ENCODE measurements at regions not wholly inside any gene's neighbourhood (a gene's known extent, or its start where the extent isn't known, plus 50 kb on each side); places are given as distances from the start of the nearest gene placed in this dataset.

DNA sequence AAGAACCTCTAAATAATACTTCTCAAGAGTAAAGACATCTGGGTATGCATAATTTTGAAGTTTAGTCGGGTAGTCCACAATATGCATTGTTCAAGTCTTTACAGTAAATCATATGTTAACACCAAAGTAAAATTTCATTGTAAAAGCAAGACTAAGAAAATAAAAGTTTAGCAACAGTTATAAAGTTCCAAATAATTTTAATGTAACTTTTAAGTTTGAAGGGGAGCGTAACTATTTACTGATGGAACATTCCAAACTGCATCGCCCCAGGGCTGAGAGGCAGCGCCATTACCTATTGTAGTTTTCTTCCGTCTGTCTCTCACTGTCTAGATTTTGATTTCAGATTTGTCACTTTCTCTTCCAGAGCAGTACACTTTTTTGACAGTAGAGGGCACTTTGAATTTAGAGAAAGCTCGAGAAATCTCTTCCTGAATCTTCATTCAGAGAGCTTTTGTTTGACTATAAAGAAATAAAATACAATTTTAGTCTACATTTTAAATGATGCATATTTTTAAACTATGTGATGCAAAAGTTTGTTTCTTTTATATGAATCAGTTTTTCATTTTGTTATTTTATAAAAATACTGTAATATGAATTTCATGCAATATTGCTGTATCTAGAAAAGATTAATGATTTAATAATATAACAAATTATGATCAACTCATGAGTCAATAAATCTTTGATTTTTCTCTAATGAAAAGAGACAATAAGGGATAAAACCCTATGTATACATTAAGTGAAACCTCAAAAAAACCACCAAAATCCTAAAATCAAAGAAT, 389.8 kb downstream of the FIGN start (continued):
- no peak for TF ChIP-seq PHF21A (IDR thresholded peaks at IDR 0.05; ENCODE audit: borderline replicate concordance, low read depth)

DNA sequence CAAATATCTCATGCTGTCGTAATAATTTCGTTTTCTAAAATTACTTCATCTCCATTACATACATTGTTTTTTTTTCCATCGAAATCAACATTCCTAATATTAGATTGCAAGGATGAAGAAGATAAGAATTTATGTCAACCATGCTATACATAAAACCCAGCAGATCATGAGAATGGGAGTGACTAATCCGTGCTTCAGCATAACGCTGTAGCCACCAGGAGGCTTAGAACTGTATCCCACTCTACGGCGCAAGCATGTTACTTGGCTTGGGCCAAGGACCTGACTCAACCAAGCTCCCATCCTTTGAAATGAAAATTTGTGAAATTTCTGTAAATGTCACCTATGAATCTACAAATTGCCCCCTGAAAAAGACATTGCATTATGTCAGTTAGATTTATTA, 392.5 kb downstream of the FIGN start:
- 1% methylated on average over 7 of the region's 7 CpGs for WGBS (ENCODE audit: insufficient coverage, low coverage, missing lambda C conversion rate)
- CTCF ChIA-PET (ENCODE audit: low intra/inter-chr PET ratio) = no interaction called here
- ATAC-seq = no peak
- H3K4me3 ChIP-seq = no peak overlapping the region
- in situ Hi-C loops (cut with MboI) = loop anchor here (25.0 kb wide), 1 partner anchor 1144 kb away; no protein-coding TSS in a partner anchor
- H3K9me1 ChIP-seq (ENCODE audit: control insufficient read depth, insufficient read depth, low read length) = no peaks in the 10 kb centered on the region
- POLR2A ChIA-PET = no interaction called here
- no peaks in the 10 kb centered on the region for H3K4me1 ChIP-seq (replicated peaks in 1 of 2; ENCODE audit: control insufficient read depth in 2 of 2, insufficient read depth in 2 of 2, low read length in 2 of 2)
- no peaks in the 10 kb centered on the region for H3K36me3 ChIP-seq (ENCODE audit: control insufficient read depth, insufficient read depth, low read length)
- no peak for DNase-seq (ENCODE audit: extremely low read depth in 1 of 4, low spot score in 3 of 4)
- H3K27me3 ChIP-seq (ENCODE audit: control insufficient read depth in 2 of 2, insufficient read depth in 2 of 2, low read length in 2 of 2) = no peaks in the 10 kb centered on the region
- H3K9me3 ChIP-seq (replicated peaks; ENCODE audit: control insufficient read depth, insufficient read depth, low read depth, low read length) = no peaks in the 10 kb centered on the region
- FAIRE-seq = no peak
- no TSS peak for BruUV-seq (replicated peaks)
- no peaks in the 10 kb centered on the region for H3K79me2 ChIP-seq (ENCODE audit: control insufficient read depth, insufficient read depth, low read length)
- no peaks in the 10 kb centered on the region for H4K20me1 ChIP-seq (replicated peaks; ENCODE audit: control insufficient read depth, insufficient read depth, low read length)
- no peak for TF ChIP-seq ZNF232 (CRISPR knock-in tag; IDR thresholded peaks at IDR 0.05)
- TF ChIP-seq ZNF444 (CRISPR knock-in tag; IDR thresholded peaks at IDR 0.05) = no peak
- no peak for TF ChIP-seq ZBTB17 (CRISPR knock-in tag; IDR thresholded peaks at IDR 0.05)
- no peak for TF ChIP-seq RAD51 (IDR thresholded peaks at IDR 0.05; ENCODE audit: borderline replicate concordance, low read depth)
- no peak for TF ChIP-seq TBL1XR1 (IDR thresholded peaks at IDR 0.05; ENCODE audit: low read length in 2 of 2)
- no peak for TF ChIP-seq SAFB (IDR thresholded peaks at IDR 0.05; ENCODE audit: borderline replicate concordance, low read depth, low read length)
- TF ChIP-seq, protein P1, sequence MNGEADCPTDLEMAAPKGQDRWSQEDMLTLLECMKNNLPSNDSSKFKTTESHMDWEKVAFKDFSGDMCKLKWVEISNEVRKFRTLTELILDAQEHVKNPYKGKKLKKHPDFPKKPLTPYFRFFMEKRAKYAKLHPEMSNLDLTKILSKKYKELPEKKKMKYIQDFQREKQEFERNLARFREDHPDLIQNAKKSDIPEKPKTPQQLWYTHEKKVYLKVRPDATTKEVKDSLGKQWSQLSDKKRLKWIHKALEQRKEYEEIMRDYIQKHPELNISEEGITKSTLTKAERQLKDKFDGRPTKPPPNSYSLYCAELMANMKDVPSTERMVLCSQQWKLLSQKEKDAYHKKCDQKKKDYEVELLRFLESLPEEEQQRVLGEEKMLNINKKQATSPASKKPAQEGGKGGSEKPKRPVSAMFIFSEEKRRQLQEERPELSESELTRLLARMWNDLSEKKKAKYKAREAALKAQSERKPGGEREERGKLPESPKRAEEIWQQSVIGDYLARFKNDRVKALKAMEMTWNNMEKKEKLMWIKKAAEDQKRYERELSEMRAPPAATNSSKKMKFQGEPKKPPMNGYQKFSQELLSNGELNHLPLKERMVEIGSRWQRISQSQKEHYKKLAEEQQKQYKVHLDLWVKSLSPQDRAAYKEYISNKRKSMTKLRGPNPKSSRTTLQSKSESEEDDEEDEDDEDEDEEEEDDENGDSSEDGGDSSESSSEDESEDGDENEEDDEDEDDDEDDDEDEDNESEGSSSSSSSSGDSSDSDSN (IDR thresholded peaks at IDR 0.05; ENCODE audit: borderline replicate concordance in 1 of 2, low read depth in 2 of 2, low read length in 2 of 2) = no peak
- TF ChIP-seq LCOR (CRISPR knock-in tag; IDR thresholded peaks at IDR 0.05) = no peak
- TF ChIP-seq ZNF707 (CRISPR knock-in tag; conservative IDR thresholded peaks at IDR 0.05) = no peak
- H3K9ac ChIP-seq (ENCODE audit: insufficient read depth in 1 of 2, low read depth in 2 of 2, low read length in 2 of 2) = no peak overlapping the region
- no peak overlapping the region for H2AFZ ChIP-seq (ENCODE audit: low read depth, low read length)
- intact Hi-C loops (cut with micrococcal nuclease) = no loop called here
- H3K4me2 ChIP-seq (ENCODE audit: insufficient read depth, low read length) = no peak overlapping the region
- no peak overlapping the region for H3K27ac ChIP-seq (ENCODE audit: extremely low read depth, low read depth, low read length)
